ENCODE measurements at regions not wholly inside any gene's neighbourhood (a gene's known extent, or its start where the extent isn't known, plus 50 kb on each side); places are given as distances from the start of the nearest gene placed in this dataset.

- H3K27me3 ChIP-seq = no peaks in the 10 kb centered on the region
- no peak overlapping the region for H3K4me3 ChIP-seq
- ATAC-seq = no peak
- no peaks in the 10 kb centered on the region for H3K36me3 ChIP-seq
- TF ChIP-seq POLR2A (IDR thresholded peaks at IDR 0.05) (no peak), CTCF (IDR thresholded peaks at IDR 0.05) (no peak), POLR2AphosphoS5 (IDR thresholded peaks at IDR 0.05) (no peak), EP300 (IDR thresholded peaks at IDR 0.05) (no peak)
- no peak overlapping the region for H3K27ac ChIP-seq
- no peaks in the 10 kb centered on the region for H3K9me3 ChIP-seq
- no peaks in the 10 kb centered on the region for H3K4me1 ChIP-seq
Measured at GRCh38 chr4:126686491-126686890, 946.3 kb upstream of the INTU start.

GRCh38 chr4:126687655-126688358, 945.0 kb upstream of the INTU start:
- no peaks in the 10 kb centered on the region for H3K4me1 ChIP-seq
- 44 to 47% methylated on average over 5 to 6 of the region's 6 CpGs for WGBS, 2 donors (ENCODE audit: low coverage in 1 of 2)
- no peak for TF ChIP-seq POLR2AphosphoS5 (IDR thresholded peaks at IDR 0.05)
- TF ChIP-seq EP300 (IDR thresholded peaks at IDR 0.05) = no peak
- TF ChIP-seq CTCF (IDR thresholded peaks at IDR 0.05) = no peak
- TF ChIP-seq POLR2A (IDR thresholded peaks at IDR 0.05) = no peak
- no peaks in the 10 kb centered on the region for H3K36me3 ChIP-seq
- no peaks in the 10 kb centered on the region for H3K27me3 ChIP-seq
- no peak overlapping the region for H3K4me3 ChIP-seq
- no peak for ATAC-seq
- no peaks in the 10 kb centered on the region for H3K9me3 ChIP-seq
- H3K27ac ChIP-seq = no peak overlapping the region

- TF ChIP-seq POLR2A (IDR thresholded peaks at IDR 0.05) (no peak), CTCF (IDR thresholded peaks at IDR 0.05) (no peak), POLR2AphosphoS5 (IDR thresholded peaks at IDR 0.05) (no peak), EP300 (IDR thresholded peaks at IDR 0.05) (no peak)
- Histone ChIP-seq H3K4me1 (no peaks in the 10 kb centered on the region), H3K4me3 (no peak overlapping the region), H3K36me3 (no peaks in the 10 kb centered on the region), H3K27ac (no peak overlapping the region), H3K9me3 (no peaks in the 10 kb centered on the region), H3K27me3 (no peaks in the 10 kb centered on the region)
- no peak for ATAC-seq
- WGBS, 2 donors (ENCODE audit: low coverage in 1 of 2) = 82 to 100% methylated on average over 1 of the region's 1 CpG
Measured at GRCh38 chr4:126691797-126692196, 941.0 kb upstream of the INTU start.

GRCh38 chr4:126697748-126698147, 935.0 kb upstream of the INTU start:
- no peaks in the 10 kb centered on the region for H3K36me3 ChIP-seq
- H3K4me1 ChIP-seq = no peaks in the 10 kb centered on the region
- no peak for TF ChIP-seq POLR2A (IDR thresholded peaks at IDR 0.05)
- TF ChIP-seq CTCF (IDR thresholded peaks at IDR 0.05) = no peak
- TF ChIP-seq EP300 (IDR thresholded peaks at IDR 0.05) = no peak
- no peak for TF ChIP-seq POLR2AphosphoS5 (IDR thresholded peaks at IDR 0.05)
- 80 to 100% methylated on average over 1 of the region's 1 CpG for WGBS, 2 donors (ENCODE audit: low coverage in 1 of 2)
- H3K27ac ChIP-seq = no peak overlapping the region
- no peak for ATAC-seq
- H3K4me3 ChIP-seq = no peak overlapping the region
- no peaks in the 10 kb centered on the region for H3K9me3 ChIP-seq
- H3K27me3 ChIP-seq = no peaks in the 10 kb centered on the region

GRCh38 chr4:126698224-126698623, 934.5 kb upstream of the INTU start:
- no peaks in the 10 kb centered on the region for H3K9me3 ChIP-seq
- H3K4me3 ChIP-seq = no peak overlapping the region
- TF ChIP-seq POLR2AphosphoS5 (IDR thresholded peaks at IDR 0.05) (no peak), POLR2A (IDR thresholded peaks at IDR 0.05) (no peak), EP300 (IDR thresholded peaks at IDR 0.05) (no peak), CTCF (IDR thresholded peaks at IDR 0.05) (no peak)
- no peaks in the 10 kb centered on the region for H3K4me1 ChIP-seq
- 94 to 95% methylated on average over 3 of the region's 3 CpGs for WGBS, 2 donors (ENCODE audit: low coverage in 1 of 2)
- H3K36me3 ChIP-seq = no peaks in the 10 kb centered on the region
- ATAC-seq = no peak
- H3K27me3 ChIP-seq = no peaks in the 10 kb centered on the region
- no peak overlapping the region for H3K27ac ChIP-seq
